HepG2 (cell line): ENCODE measurements at regions not wholly inside any gene's neighbourhood (a gene's known extent, or its start where the extent isn't known, plus 50 kb on each side); places are given as distances from the start of the nearest gene placed in this dataset.

Experiments
- ATAC-seq: fragments of 200-7000 bp; cut with Tn5 transposase; 3 replicates; pipeline ENCODE4 v1.9.1; 2020; ENCODE audit warnings: mild to moderate bottlenecking, moderate library complexity
- BruUV-seq: library from RNA; stranded (reverse); fragments of 400-500 nt; replicated peaks from 2 replicates; lab custom pipeline; 2021; lab: Mats Ljungman, UMichigan
- CTCF ChIA-PET: fragments of 300-600 bp; formaldehyde crosslinking; extraction: SDS; loops from one replicate; lab custom pipeline; 2021; ENCODE audit warnings: low total read pairs, inconsistent platforms, low intra/inter-chr PET ratio; lab: Yijun Ruan, JAX
- POLR2A ChIA-PET: fragments of 350-600 bp; sonication (Branson Sonifier 250); formaldehyde crosslinking; loops from one replicate; lab custom pipeline; 2020; ENCODE audit warnings: antibody characterized with exemption, inconsistent platforms; lab: Yijun Ruan, JAX
- DNase-seq: peaks from one replicate; pipeline ENCODE4 v3.0.0-alpha.2; 2015; ENCODE audit warnings: low spot score
- FAIRE-seq: peaks from 3 replicates; lab custom pipeline; 2011; peaks lifted over from hg19 to GRCh38; lab: Jason Lieb, UNC
- H2AFZ ChIP-seq: one replicate; pipeline ENCODE4 v1.6.1; 2011; ENCODE audit warnings: low read length, inconsistent platforms
- H3K27ac ChIP-seq: fragments of 300-600 bp; 3 replicates; pipeline ENCODE4 v1.8.0; 2011; ENCODE audit warnings: mixed run types, mild to moderate bottlenecking, mixed read lengths, low read length, inconsistent platforms; ENCODE audit not compliant: insufficient read depth; ENCODE audit errors: extremely low read length
- H3K27me3 ChIP-seq, 2 experiments: fragments of 200-600 bp in 1 of 2; 2 replicates in 1 of 2; 3 replicates in 1 of 2; pipeline versions ENCODE4 v1.6.0 to v1.8.0; 2011; ENCODE audit warnings: low read length in 2 of 2, mild to moderate bottlenecking in 2 of 2, moderate library complexity in 2 of 2, inconsistent platforms in 1 of 2; ENCODE audit not compliant: insufficient read depth in 2 of 2, control insufficient read depth in 1 of 2
- H3K36me3 ChIP-seq, 2 experiments: fragments of 200-600 bp in 1 of 2; replicated peaks in 1 of 2; 2 replicates in 1 of 2; 3 replicates in 1 of 2; pipeline versions ENCODE4 v1.5.1 to v1.8.0; 2011; ENCODE audit warnings: low read length in 2 of 2, inconsistent platforms in 1 of 2; ENCODE audit not compliant: insufficient read depth in 2 of 2, control insufficient read depth in 1 of 2
- H3K4me1 ChIP-seq: 2 replicates; pipeline ENCODE4 v1.5.1; 2012; ENCODE audit warnings: low read length, inconsistent platforms; ENCODE audit not compliant: insufficient read depth
- H3K4me2 ChIP-seq: 2 replicates; pipeline ENCODE4 v1.6.0; 2011; ENCODE audit warnings: low read depth, low read length, inconsistent platforms
- H3K4me3 ChIP-seq, 3 experiments: fragments of 200-600 bp in 1 of 3; sonication (generic), shearing (Covaris generic) in 1 of 3; replicated peaks in 1 of 3; 2 replicates each; pipeline ENCODE4 v1.5.1; 2011 to 2016; ENCODE audit warnings: low read length in 3 of 3, inconsistent platforms in 2 of 3, low read depth in 2 of 3, mild to moderate bottlenecking in 2 of 3, control low read depth in 1 of 3, mixed read lengths in 1 of 3; ENCODE audit not compliant: insufficient read depth in 1 of 3
- H3K79me2 ChIP-seq: one replicate; pipeline ENCODE4 v1.6.1; 2011; ENCODE audit warnings: low read length, inconsistent platforms; ENCODE audit not compliant: insufficient read depth
- H3K9ac ChIP-seq: 2 replicates; pipeline ENCODE4 v1.6.0; 2011; ENCODE audit warnings: mild to moderate bottlenecking, low read depth, low read length, inconsistent platforms; ENCODE audit not compliant: insufficient read depth
- H3K9me3 ChIP-seq: 2 replicates; pipeline ENCODE4 v1.5.1; 2012; ENCODE audit warnings: mild to moderate bottlenecking, low read length
- H4K20me1 ChIP-seq: 2 replicates; pipeline ENCODE4 v1.6.0; 2011; ENCODE audit warnings: inconsistent platforms, mild to moderate bottlenecking, low read length, moderate library complexity; ENCODE audit not compliant: insufficient read depth
- DNMT3B ChIP-seq: conservative IDR thresholded peaks from 2 replicates; pipeline ENCODE4 v1.6.1; 2016; ENCODE audit warnings: missing biosample characterization, control low read depth
- EED ChIP-seq: sonication (generic); formaldehyde crosslinking; IDR thresholded peaks from 2 replicates; pipeline ENCODE4 v1.5.0; 2020; ENCODE audit warnings: mild to moderate bottlenecking, missing genetic modification reagents
- ETS1 ChIP-seq: sonication (generic); formaldehyde crosslinking; IDR thresholded peaks from 2 replicates; pipeline ENCODE4 v1.4.0; 2020; ENCODE audit warnings: missing genetic modification reagents
- FOSL2 ChIP-seq: sonication (generic); formaldehyde crosslinking; IDR thresholded peaks from 2 replicates; pipeline ENCODE4 v1.4.0; 2020; ENCODE audit warnings: missing genetic modification reagents
- HMG20B ChIP-seq: conservative IDR thresholded peaks from 2 replicates; pipeline ENCODE4 v1.6.1; 2016; ENCODE audit warnings: missing genetic modification reagents, missing compliant biosample characterization
- HOXD1 ChIP-seq: sonication (generic); formaldehyde crosslinking; IDR thresholded peaks from 2 replicates; pipeline ENCODE4 v1.5.0; 2020; ENCODE audit warnings: missing genetic modification reagents
- IKZF1 ChIP-seq: fragments of 450-650 bp; IDR thresholded peaks from 2 replicates; pipeline ENCODE4 v1.7.1; 2016
- MAFK ChIP-seq, 2 experiments: IDR thresholded peaks in 1 of 2; conservative IDR thresholded peaks in 1 of 2; 2 replicates each; pipeline ENCODE4 v1.6.1; 2011; ENCODE audit warnings: improper control_type of control experiment in 2 of 2, low read length in 2 of 2
- NFATC3 ChIP-seq: sonication (generic); formaldehyde crosslinking; IDR thresholded peaks from 2 replicates; pipeline ENCODE4 v1.5.1; 2020; ENCODE audit warnings: mild to moderate bottlenecking, missing genetic modification reagents
- PCBP1 ChIP-seq: fragments of 200-400 bp; formaldehyde crosslinking; IDR thresholded peaks from 2 replicates; pipeline ENCODE4 v1.6.1; 2017; ENCODE audit warnings: mild to moderate bottlenecking, low read depth, low read length, borderline replicate concordance
- SPEN ChIP-seq: sonication (generic); formaldehyde crosslinking; IDR thresholded peaks from 2 replicates; pipeline ENCODE4 v1.5.1; 2020; ENCODE audit warnings: low read depth, mild to moderate bottlenecking, missing genetic modification reagents
- TARDBP ChIP-seq: sonication (generic); formaldehyde crosslinking; IDR thresholded peaks from 2 replicates; pipeline ENCODE4 v1.8.0; 2022; ENCODE audit warnings: mild to moderate bottlenecking, missing genetic modification reagents
- TBP ChIP-seq: sonication (generic); formaldehyde crosslinking; IDR thresholded peaks from 2 replicates; pipeline ENCODE4 v1.5.0; 2020; ENCODE audit warnings: missing genetic modification reagents
- UBTF ChIP-seq: sonication (generic); formaldehyde crosslinking; IDR thresholded peaks from 2 replicates; pipeline ENCODE4 v1.4.0; 2020; ENCODE audit warnings: mild to moderate bottlenecking, missing genetic modification reagents
- ZFP36L1 ChIP-seq: sonication (generic); formaldehyde crosslinking; IDR thresholded peaks from 2 replicates; pipeline ENCODE4 v1.8.0; 2022; ENCODE audit warnings: mild to moderate bottlenecking, missing genetic modification reagents, moderate library complexity
- ZKSCAN5 ChIP-seq: sonication (generic); formaldehyde crosslinking; IDR thresholded peaks from 2 replicates; pipeline ENCODE4 v1.5.1; 2020; ENCODE audit warnings: mild to moderate bottlenecking, missing genetic modification reagents
- ZNF101 ChIP-seq: sonication (generic); formaldehyde crosslinking; IDR thresholded peaks from 2 replicates; pipeline ENCODE4 v1.4.0; 2020; ENCODE audit warnings: mild to moderate bottlenecking, low read depth, missing genetic modification reagents, borderline replicate concordance
- ZNF138 ChIP-seq: sonication (generic); formaldehyde crosslinking; IDR thresholded peaks from 2 replicates; pipeline ENCODE4 v1.5.0; 2020; ENCODE audit warnings: mild to moderate bottlenecking, low read depth, missing genetic modification reagents
- ZNF383 ChIP-seq: sonication (generic); formaldehyde crosslinking; IDR thresholded peaks from 2 replicates; pipeline ENCODE4 v1.4.0; 2020; ENCODE audit warnings: missing genetic modification reagents, mild to moderate bottlenecking, borderline replicate concordance
- ZNF446 ChIP-seq: sonication (generic); formaldehyde crosslinking; IDR thresholded peaks from 2 replicates; pipeline ENCODE4 v1.5.0; 2020; ENCODE audit warnings: mild to moderate bottlenecking, missing genetic modification reagents
- ZNF605 ChIP-seq: sonication (generic); formaldehyde crosslinking; IDR thresholded peaks from 2 replicates; pipeline ENCODE4 v1.8.0; 2022; ENCODE audit warnings: mild to moderate bottlenecking, missing genetic modification reagents
- ZNF772 ChIP-seq: sonication (generic); formaldehyde crosslinking; IDR thresholded peaks from 2 replicates; pipeline ENCODE4 v1.5.0; 2020; ENCODE audit warnings: mild to moderate bottlenecking, missing genetic modification reagents
- ZNF800 ChIP-seq: sonication (generic); formaldehyde crosslinking; IDR thresholded peaks from 2 replicates; pipeline ENCODE4 v1.4.0; 2020; ENCODE audit warnings: missing genetic modification reagents
- WGBS: methylation state at CpG from one replicate; pipeline ENCODE4 v1.1.6; 2017; ENCODE audit warnings: low lambda C conversion rate; 5-methylcytosine and 5-hydroxymethylcytosine counted together
- in situ Hi-C: cut with HindIII; loops from 2 replicates; pipeline ENCODE4 v1.10.0; 2017; ENCODE audit warnings: low pct_unique_long_range_greater_than_20kb; ENCODE audit not compliant: extremely low pct_ligation_motif_present
- intact Hi-C: fragments of 100-400 bp; cut with micrococcal nuclease; formaldehyde crosslinking; loops from one replicate; pipeline ENCODE4 v1.10.0; 2022; ENCODE audit not compliant: unreplicated experiment

- TF ChIP-seq EED (CRISPR knock-in tag) (no peak), ZNF383 (CRISPR knock-in tag) (no peak), TARDBP (CRISPR knock-in tag) (no peak), HOXD1 (CRISPR knock-in tag) (no peak), NFATC3 (no peak), IKZF1 (no peak), TBP (CRISPR knock-in tag) (no peak), ZNF138 (CRISPR knock-in tag) (no peak), MAFK (conservative IDR thresholded peaks at IDR 0.05 in 1 of 2, IDR thresholded peaks at IDR 0.05 in 1 of 2; ENCODE audit: low read length in 2 of 2) (no peak), ZNF101 (CRISPR knock-in tag) (no peak)
These were observed 200.3 kb downstream of the KCTD12 start (continued) for GRCh38 chr13:76685938-76686337.

- H2AFZ ChIP-seq, result no peak overlapping the region
- no TSS peak for BruUV-seq
- H3K36me3 ChIP-seq, result no peaks in the 10 kb centered on the region
- ATAC-seq, result no peak
- no peak for FAIRE-seq
- no peaks in the 10 kb centered on the region for H3K79me2 ChIP-seq
- no peak overlapping the region for H3K27ac ChIP-seq
- 0% methylated on average over 1 of the region's 1 CpG for WGBS
- no peaks in the 10 kb centered on the region for H3K4me1 ChIP-seq
- no peaks in the 10 kb centered on the region for H3K9me3 ChIP-seq
- no peaks in the 10 kb centered on the region for H4K20me1 ChIP-seq
- no peaks in the 10 kb centered on the region; a peak in 1 of 5 replicates for H3K27me3 ChIP-seq
- CTCF ChIA-PET, result no interaction called here
- in situ Hi-C loops, result no loop called here
- no peak overlapping the region for H3K9ac ChIP-seq
- intact Hi-C loops, result no loop called here
- H3K4me3 ChIP-seq, result no peak overlapping the region
- no peak for DNase-seq
- no peak overlapping the region for H3K4me2 ChIP-seq
- POLR2A ChIA-PET, result no interaction called here
- no peak for TF ChIP-seq ETS1 (CRISPR knock-in tag)
- no peak for TF ChIP-seq ZNF446 (CRISPR knock-in tag)
- no peak for TF ChIP-seq DNMT3B (CRISPR knock-in tag)
- TF ChIP-seq ZNF800 (CRISPR knock-in tag), result no peak
- TF ChIP-seq ZKSCAN5, result no peak
- TF ChIP-seq ZFP36L1 (CRISPR knock-in tag), result no peak
- no peak for TF ChIP-seq ZNF383 (CRISPR knock-in tag)
- TF ChIP-seq ZNF772 (CRISPR knock-in tag), result no peak
- TF ChIP-seq ZNF605 (CRISPR knock-in tag), result no peak
- TF ChIP-seq PCBP1, result no peak
- no peak for TF ChIP-seq SPEN
- no peak for TF ChIP-seq HMG20B (CRISPR knock-in tag)
- no peak for TF ChIP-seq FOSL2 (CRISPR knock-in tag)
- TF ChIP-seq UBTF (CRISPR knock-in tag), result no peak
These were observed 201.9 kb downstream of the KCTD12 start for GRCh38 chr13:76684336-76684735.
